ENCODE measurements at regions not wholly inside any gene's neighbourhood (a gene's known extent, or its start where the extent isn't known, plus 50 kb on each side); places are given as distances from the start of the nearest gene placed in this dataset.

- no peaks in the 10 kb centered on the region for H3K79me2 ChIP-seq (ENCODE audit: control insufficient read depth, insufficient read depth, low read length)
- no peaks in the 10 kb centered on the region for H4K20me1 ChIP-seq (ENCODE audit: control insufficient read depth, extremely low read depth, insufficient read depth, low read length)
- H3K36me3 ChIP-seq (ENCODE audit: control insufficient read depth in 2 of 2, extremely low read depth in 1 of 2, insufficient read depth in 2 of 2, low read length in 2 of 2): no peaks in the 10 kb centered on the region
- dilution Hi-C loops (cut with MboI; ENCODE audit: extremely low pct_ligation_motif_present, low sequenced_read_pairs): no loop called here
- H3K27ac ChIP-seq (ENCODE audit: control insufficient read depth, insufficient read depth, low read length): no peak overlapping the region
- FAIRE-seq (no peak), DNase-seq (ENCODE audit: low read depth, low spot score) (no peak)
- H3K4me3 ChIP-seq (ENCODE audit: control insufficient read depth in 2 of 3, extremely low read depth in 1 of 3, insufficient read depth in 2 of 3, low read depth in 1 of 3, low read length in 3 of 3): no peak overlapping the region
- H3K4me2 ChIP-seq (ENCODE audit: control insufficient read depth, extremely low read depth, insufficient read depth, low read depth, low read length): no peak overlapping the region
- H3K9ac ChIP-seq (ENCODE audit: control insufficient read depth, extremely low read depth, insufficient read depth, low read length): no peak overlapping the region
- H3K4me1 ChIP-seq (ENCODE audit: control insufficient read depth, extremely low read depth, insufficient read depth, low read length): peaks cover 3% of the 10 kb centered on the region
- TF ChIP-seq EZH2 (IDR thresholded peaks at IDR 0.05; ENCODE audit: low read length) (no peak), CTCF (optimal IDR thresholded peaks at IDR 0.05 in 1 of 3, IDR thresholded peaks at IDR 0.05 in 1 of 3, conservative IDR thresholded peaks at IDR 0.05 in 1 of 3; ENCODE audit: extremely low read depth in 1 of 3, insufficient read depth in 2 of 3, low read length in 3 of 3) (no peak)
- H3K9me3 ChIP-seq (ENCODE audit: control insufficient read depth, low read depth, low read length): no peaks in the 10 kb centered on the region
- H2AFZ ChIP-seq (ENCODE audit: control insufficient read depth, low read length): no peak overlapping the region
- H3K27me3 ChIP-seq (ENCODE audit: control insufficient read depth, extremely low read depth, insufficient read depth, low read length): no peaks in the 10 kb centered on the region
- no peaks in the 10 kb centered on the region for H3K9me1 ChIP-seq (ENCODE audit: control insufficient read depth, extremely low read depth, insufficient read depth, low read length)
Measured at GRCh38 chr14:62015243-62015642, 253.0 kb downstream of the SNAPC1 start.

- no peaks in the 10 kb centered on the region for H3K9me1 ChIP-seq (ENCODE audit: control insufficient read depth, extremely low read depth, insufficient read depth, low read length)
- H3K9me3 ChIP-seq (ENCODE audit: control insufficient read depth, low read depth, low read length): no peaks in the 10 kb centered on the region
- DNase-seq (ENCODE audit: low read depth, low spot score) (no peak), FAIRE-seq (peak; percentile 52)
- H3K79me2 ChIP-seq (ENCODE audit: control insufficient read depth, insufficient read depth, low read length): no peaks in the 10 kb centered on the region
- no peak overlapping the region for H3K4me3 ChIP-seq (ENCODE audit: control insufficient read depth in 2 of 3, extremely low read depth in 1 of 3, insufficient read depth in 2 of 3, low read depth in 1 of 3, low read length in 3 of 3)
- dilution Hi-C loops (cut with MboI; ENCODE audit: extremely low pct_ligation_motif_present, low sequenced_read_pairs): no loop called here
- H3K9ac ChIP-seq (ENCODE audit: control insufficient read depth, extremely low read depth, insufficient read depth, low read length): no peak overlapping the region
- H4K20me1 ChIP-seq (ENCODE audit: control insufficient read depth, extremely low read depth, insufficient read depth, low read length): no peaks in the 10 kb centered on the region
- H3K4me2 ChIP-seq (ENCODE audit: control insufficient read depth, extremely low read depth, insufficient read depth, low read depth, low read length): peak overlapping the region; percentile 62
- no peaks in the 10 kb centered on the region for H3K36me3 ChIP-seq (ENCODE audit: control insufficient read depth in 2 of 2, extremely low read depth in 1 of 2, insufficient read depth in 2 of 2, low read length in 2 of 2)
- peak overlapping the region; percentile 39 for H2AFZ ChIP-seq (ENCODE audit: control insufficient read depth, low read length)
- no peak overlapping the region for H3K27ac ChIP-seq (ENCODE audit: control insufficient read depth, insufficient read depth, low read length)
- TF ChIP-seq CTCF (optimal IDR thresholded peaks at IDR 0.05 in 1 of 3, IDR thresholded peaks at IDR 0.05 in 1 of 3, conservative IDR thresholded peaks at IDR 0.05 in 1 of 3; ENCODE audit: extremely low read depth in 1 of 3, insufficient read depth in 2 of 3, low read length in 3 of 3): no peak
- no peak for TF ChIP-seq EZH2 (IDR thresholded peaks at IDR 0.05; ENCODE audit: low read length)
- H3K27me3 ChIP-seq (ENCODE audit: control insufficient read depth, extremely low read depth, insufficient read depth, low read length): no peaks in the 10 kb centered on the region
- peaks cover 3% of the 10 kb centered on the region for H3K4me1 ChIP-seq (ENCODE audit: control insufficient read depth, extremely low read depth, insufficient read depth, low read length)
Measured at GRCh38 chr14:62015945-62016344, 253.7 kb downstream of the SNAPC1 start.

Data from keratinocyte (primary cell).